ENCODE measurements at regions not wholly inside any gene's neighbourhood (a gene's known extent, or its start where the extent isn't known, plus 50 kb on each side); places are given as distances from the start of the nearest gene placed in this dataset.
"Not testable (repeated sequence)": the region's sequence is repeated elsewhere in the genome, so short reads cannot be mapped to it uniquely, and the experiment has no call there.

DNA sequence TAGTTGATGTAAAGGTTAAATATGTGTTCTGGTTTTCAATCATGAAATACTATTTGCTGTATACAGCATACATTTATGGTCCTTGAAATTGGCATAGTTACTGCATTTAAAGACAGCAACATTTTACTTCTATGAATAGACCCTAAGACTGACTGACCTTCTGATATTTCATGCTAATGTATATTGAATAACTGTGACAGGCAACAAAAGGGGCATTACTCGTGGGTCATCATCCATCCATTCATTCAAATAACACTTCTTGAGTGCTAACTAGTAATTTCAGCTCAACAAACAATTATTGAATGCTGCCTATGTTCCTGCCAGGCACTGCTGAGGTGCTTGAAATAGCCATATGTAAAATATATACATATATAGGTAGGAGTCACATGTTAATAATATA is 92.8 kb upstream of the ADAMTS3 start:
- Histone ChIP-seq H3K4me3 (ENCODE audit: low read depth, low read length) (no peak overlapping the region), H3K4me1 (ENCODE audit: control insufficient read depth, insufficient read depth, low read length) (peaks cover 22% of the 10 kb centered on the region), H3K36me3 (ENCODE audit: control insufficient read depth, insufficient read depth, low read length) (no peaks in the 10 kb centered on the region), H3K27ac (ENCODE audit: low read depth, low read length) (no peak overlapping the region), H3K27me3 (ENCODE audit: control insufficient read depth, insufficient read depth, low read length) (no peaks in the 10 kb centered on the region), H3K9me3 (ENCODE audit: control insufficient read depth, insufficient read depth, low read depth, low read length) (no peaks in the 10 kb centered on the region), H3K9ac (ENCODE audit: low read length) (no peak overlapping the region)

DNA sequence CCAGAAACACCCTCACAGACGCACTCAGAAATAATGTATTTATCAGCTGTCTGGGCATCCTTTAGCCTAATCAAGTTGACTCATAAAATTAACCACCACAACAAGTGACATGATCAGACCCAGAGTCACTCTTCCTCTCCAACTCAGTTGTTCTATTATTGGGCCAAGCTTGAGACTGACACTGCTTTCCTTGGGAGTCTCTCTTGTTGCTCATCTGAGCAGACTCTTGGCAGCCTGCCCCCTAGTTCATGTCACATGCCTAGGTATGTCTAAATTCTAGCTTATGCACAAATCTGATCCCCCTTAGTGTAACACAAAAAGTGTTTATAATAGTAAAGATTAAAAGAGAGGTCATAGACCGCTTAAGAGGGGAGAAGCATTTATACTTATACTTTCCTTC is 72.6 kb upstream of the ADAMTS3 start:
- Histone ChIP-seq H3K9me3 (ENCODE audit: control insufficient read depth, insufficient read depth, low read depth, low read length) (peaks cover 7% of the 10 kb centered on the region), H3K4me3 (ENCODE audit: low read depth, low read length) (no peak overlapping the region), H3K9ac (ENCODE audit: low read length) (no peak overlapping the region), H3K27ac (ENCODE audit: low read depth, low read length) (no peak overlapping the region), H3K27me3 (ENCODE audit: control insufficient read depth, insufficient read depth, low read length) (no peaks in the 10 kb centered on the region), H3K4me1 (ENCODE audit: control insufficient read depth, insufficient read depth, low read length) (no peaks in the 10 kb centered on the region), H3K36me3 (ENCODE audit: control insufficient read depth, insufficient read depth, low read length) (no peaks in the 10 kb centered on the region)

DNA sequence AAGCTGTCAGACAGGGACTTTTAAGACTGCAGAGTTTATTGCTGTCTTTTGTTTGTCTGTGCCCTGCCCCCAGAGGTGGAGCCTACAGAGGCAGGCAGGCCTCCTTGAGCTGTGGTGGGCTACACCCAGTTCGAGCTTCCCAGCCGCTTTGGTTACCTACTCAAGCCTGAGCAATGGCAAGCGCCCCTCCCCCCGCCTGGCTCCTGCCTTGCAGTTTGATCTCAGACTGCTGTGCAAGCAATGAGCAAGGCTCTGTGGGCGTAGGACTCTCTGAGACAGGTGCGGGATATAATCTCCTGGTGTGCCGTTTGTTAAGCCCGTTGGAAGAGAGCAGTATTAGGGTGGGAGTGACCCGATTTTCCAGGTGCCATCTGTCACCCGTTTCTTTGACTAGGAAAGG is 67.8 kb upstream of the ADAMTS3 start:
- not testable (repeated sequence) for H3K4me3 ChIP-seq (ENCODE audit: low read depth, low read length); H3K27me3 ChIP-seq (ENCODE audit: control insufficient read depth, insufficient read depth, low read length); H3K27ac ChIP-seq (ENCODE audit: low read depth, low read length); H3K36me3 ChIP-seq (ENCODE audit: control insufficient read depth, insufficient read depth, low read length); H3K9ac ChIP-seq (ENCODE audit: low read length); H3K4me1 ChIP-seq (ENCODE audit: control insufficient read depth, insufficient read depth, low read length)
- H3K9me3 ChIP-seq (ENCODE audit: control insufficient read depth, insufficient read depth, low read depth, low read length), result peaks cover 12% of the 10 kb centered on the region

DNA sequence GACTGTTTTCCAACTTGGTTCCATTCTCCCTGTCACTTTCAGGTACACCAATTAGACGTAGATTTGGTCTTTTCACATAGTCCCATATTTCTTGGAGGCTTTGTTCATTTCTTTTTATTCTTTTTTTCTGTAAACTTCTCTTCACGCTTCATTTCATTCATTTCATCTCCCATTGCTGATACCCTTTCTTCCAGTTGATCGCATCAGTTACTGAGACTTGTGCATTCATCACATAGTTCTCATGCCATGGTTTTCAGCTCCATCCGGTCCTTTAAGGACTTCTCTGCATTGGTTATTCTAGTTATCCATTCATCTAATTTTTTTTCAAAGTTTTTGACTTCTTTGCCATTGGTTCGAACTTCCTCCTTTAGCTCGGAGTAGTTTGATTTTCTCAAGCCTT is 66.9 kb upstream of the ADAMTS3 start:
- H3K27ac ChIP-seq (ENCODE audit: low read depth, low read length); H3K36me3 ChIP-seq (ENCODE audit: control insufficient read depth, insufficient read depth, low read length); H3K4me3 ChIP-seq (ENCODE audit: low read depth, low read length); H3K9ac ChIP-seq (ENCODE audit: low read length); H3K4me1 ChIP-seq (ENCODE audit: control insufficient read depth, insufficient read depth, low read length); H3K27me3 ChIP-seq (ENCODE audit: control insufficient read depth, insufficient read depth, low read length): not testable (repeated sequence)
- H3K9me3 ChIP-seq (ENCODE audit: control insufficient read depth, insufficient read depth, low read depth, low read length), result peaks cover 17% of the 10 kb centered on the region

DNA sequence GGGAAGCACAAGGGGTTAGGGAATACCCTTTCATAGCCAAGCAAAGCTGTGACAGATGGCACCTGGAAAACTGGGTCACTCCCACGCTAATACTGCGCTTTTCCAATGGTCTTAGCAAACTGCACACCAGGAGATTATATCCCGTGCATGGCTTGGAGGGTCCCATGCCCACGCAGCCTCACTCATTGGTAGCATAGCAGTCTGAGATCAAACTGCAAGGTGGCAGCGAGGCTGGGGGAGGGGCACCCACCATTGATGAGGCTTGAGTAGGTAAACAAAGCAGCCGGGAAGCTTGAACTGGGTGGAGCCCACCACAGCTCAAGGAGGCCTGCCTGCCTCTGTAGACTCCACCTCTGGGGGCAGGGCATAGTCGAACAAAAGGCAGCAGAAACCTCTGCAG is 63.2 kb upstream of the ADAMTS3 start:
- H3K27ac ChIP-seq (ENCODE audit: low read depth, low read length); H3K9ac ChIP-seq (ENCODE audit: low read length); H3K36me3 ChIP-seq (ENCODE audit: control insufficient read depth, insufficient read depth, low read length); H3K4me3 ChIP-seq (ENCODE audit: low read depth, low read length); H3K27me3 ChIP-seq (ENCODE audit: control insufficient read depth, insufficient read depth, low read length); H3K4me1 ChIP-seq (ENCODE audit: control insufficient read depth, insufficient read depth, low read length): not testable (repeated sequence)
- peaks cover 16% of the 10 kb centered on the region for H3K9me3 ChIP-seq (ENCODE audit: control insufficient read depth, insufficient read depth, low read depth, low read length)

DNA sequence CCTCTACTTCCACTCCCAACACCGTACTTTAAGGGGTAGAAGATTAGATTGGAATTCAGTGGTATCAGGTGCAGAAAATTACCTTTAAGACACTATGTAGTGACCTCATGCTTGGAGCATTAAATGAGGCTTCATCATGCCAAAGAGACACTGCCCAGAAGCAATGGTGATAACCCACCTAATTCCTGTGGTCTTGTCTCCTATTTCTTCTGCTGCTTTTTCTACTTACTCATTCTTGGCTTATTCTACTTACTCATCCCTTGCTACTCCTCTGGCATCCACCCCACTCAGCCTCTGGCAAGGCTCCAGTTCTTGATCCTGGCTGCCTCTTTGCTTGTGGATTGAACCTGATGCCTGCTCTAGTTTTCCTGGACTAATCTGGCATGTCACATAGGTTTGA is 62.3 kb upstream of the ADAMTS3 start:
- Histone ChIP-seq H3K27me3 (ENCODE audit: control insufficient read depth, insufficient read depth, low read length) (no peaks in the 10 kb centered on the region), H3K4me1 (ENCODE audit: control insufficient read depth, insufficient read depth, low read length) (no peaks in the 10 kb centered on the region), H3K9me3 (ENCODE audit: control insufficient read depth, insufficient read depth, low read depth, low read length) (peaks cover 9% of the 10 kb centered on the region), H3K9ac (ENCODE audit: low read length) (no peak overlapping the region), H3K27ac (ENCODE audit: low read depth, low read length) (no peak overlapping the region), H3K4me3 (ENCODE audit: low read depth, low read length) (no peak overlapping the region), H3K36me3 (ENCODE audit: control insufficient read depth, insufficient read depth, low read length) (no peaks in the 10 kb centered on the region)

DNA sequence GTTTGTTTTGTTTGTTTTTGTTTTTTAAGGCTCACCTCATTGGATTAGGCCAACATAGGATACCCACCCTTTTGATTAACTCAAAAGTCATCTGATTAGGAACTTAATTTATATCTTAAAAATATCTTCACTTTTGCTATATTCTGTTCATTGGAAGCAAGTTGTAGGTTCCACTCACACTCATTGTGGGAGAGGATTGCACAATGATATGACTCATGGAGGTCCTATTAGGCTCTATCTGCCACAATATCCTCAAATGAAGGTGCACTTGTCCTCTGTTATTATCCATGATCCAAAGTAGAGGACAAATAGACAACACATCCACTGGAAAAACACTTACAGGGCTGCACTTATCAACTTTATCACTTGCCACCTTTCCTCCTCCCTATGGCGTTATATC is 60.5 kb upstream of the ADAMTS3 start:
- H3K27ac ChIP-seq (ENCODE audit: low read depth, low read length), result no peak overlapping the region
- no peaks in the 10 kb centered on the region for H3K36me3 ChIP-seq (ENCODE audit: control insufficient read depth, insufficient read depth, low read length)
- H3K9ac ChIP-seq (ENCODE audit: low read length), result no peak overlapping the region

DNA sequence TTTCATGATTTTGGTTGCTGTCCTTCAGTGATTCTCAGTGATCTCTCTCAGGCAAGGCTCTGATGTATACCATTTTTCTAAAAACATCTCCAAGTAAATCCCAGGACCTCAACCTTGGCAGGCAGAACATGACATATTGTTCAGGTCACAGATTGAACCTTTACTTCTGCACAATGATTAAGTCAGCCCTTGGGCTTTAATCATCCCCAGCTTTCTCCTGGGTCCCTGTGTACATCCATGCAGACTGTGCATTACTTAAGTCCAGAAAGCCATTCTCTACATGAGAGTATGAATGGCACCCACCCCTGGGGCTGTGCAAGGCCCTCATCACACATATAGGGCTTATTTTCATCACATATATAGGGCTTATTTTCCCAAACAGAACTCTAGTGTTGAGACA is 58.7 kb upstream of the ADAMTS3 start:
- H3K4me3 ChIP-seq (ENCODE audit: low read depth, low read length), result no peak overlapping the region
- H3K9me3 ChIP-seq (ENCODE audit: control insufficient read depth, insufficient read depth, low read depth, low read length), result peaks cover 9% of the 10 kb centered on the region
- no peaks in the 10 kb centered on the region for H3K27me3 ChIP-seq (ENCODE audit: control insufficient read depth, insufficient read depth, low read length)
- no peak overlapping the region for H3K27ac ChIP-seq (ENCODE audit: low read depth, low read length)
- no peak overlapping the region for H3K9ac ChIP-seq (ENCODE audit: low read length)
- H3K4me1 ChIP-seq (ENCODE audit: control insufficient read depth, insufficient read depth, low read length), result no peaks in the 10 kb centered on the region
- no peaks in the 10 kb centered on the region for H3K36me3 ChIP-seq (ENCODE audit: control insufficient read depth, insufficient read depth, low read length)

More for the DNA sequence above, 60.5 kb upstream of the ADAMTS3 start:
- no peaks in the 10 kb centered on the region for H3K27me3 ChIP-seq (ENCODE audit: control insufficient read depth, insufficient read depth, low read length)
- H3K4me3 ChIP-seq (ENCODE audit: low read depth, low read length), result no peak overlapping the region
- H3K4me1 ChIP-seq (ENCODE audit: control insufficient read depth, insufficient read depth, low read length), result no peaks in the 10 kb centered on the region
- H3K9me3 ChIP-seq (ENCODE audit: control insufficient read depth, insufficient read depth, low read depth, low read length), result peaks cover 9% of the 10 kb centered on the region
